HCT116 (cell line): ENCODE measurements at regions not wholly inside any gene's neighbourhood (a gene's known extent, or its start where the extent isn't known, plus 50 kb on each side); places are given as distances from the start of the nearest gene placed in this dataset.

Experiments used
- ATAC-seq: fragments of 200-7000 bp; cut with Tn5 transposase; 2 replicates; pipeline ENCODE4 v1.9.1; 2020; ENCODE audit warnings: mild to moderate bottlenecking, moderate library complexity
- BruUV-seq: library from RNA; stranded (reverse); fragments of 400-500 nt; replicated peaks from 2 replicates; lab custom pipeline; 2021; lab: Mats Ljungman, UMichigan
- CTCF ChIA-PET: fragments of 300-600 bp; sonication (Branson Sonifier 250); formaldehyde crosslinking; loops from one replicate; lab custom pipeline; 2021; ENCODE audit warnings: antibody characterized with exemption; lab: Charles Lee
- POLR2A ChIA-PET: fragments of 300-600, 350-600 bp; sonication (Branson Sonifier 250); formaldehyde crosslinking; loops from one replicate; lab custom pipeline; 2021; ENCODE audit warnings: antibody characterized with exemption; lab: Charles Lee
- RAD21 ChIA-PET, 2 experiments: fragments of 300-600 bp; sonication (Branson Sonifier 250); formaldehyde crosslinking; loops; one replicate each; lab custom pipeline; 2023; ENCODE audit warnings: low total read pairs in 2 of 2; ENCODE audit not compliant: uncharacterized antibody in 2 of 2, unreplicated experiment in 2 of 2, low non-redundant PET in 1 of 2; lab: Charles Lee
- DNase-seq: peaks from one replicate; pipeline ENCODE4 v3.0.0-alpha.2; 2010; ENCODE audit warnings: low read depth, low spot score
- H2AFZ ChIP-seq: fragments of 200-600 bp; shearing (Covaris generic), sonication (generic); 2 replicates; pipeline ENCODE4 v1.6.1; 2017; ENCODE audit warnings: low read depth, mixed run types, mixed read lengths, antibody characterized with exemption, low read length; ENCODE audit not compliant: poor library complexity, severe bottlenecking
- H3K27ac ChIP-seq: 2 replicates; pipeline ENCODE4 v1.5.1; 2012; ENCODE audit warnings: low read depth, low read length
- H3K27me3 ChIP-seq: fragments of 200-600 bp; sonication (generic); 2 replicates; pipeline ENCODE4 v1.6.1; 2016; ENCODE audit warnings: mixed run types, low read length, mixed read lengths; ENCODE audit not compliant: insufficient read depth
- H3K36me3 ChIP-seq, 2 experiments: fragments of 200-500 bp in 1 of 2; fragments of 200-600 bp in 1 of 2; sonication (Bioruptor generic) in 1 of 2; sonication (generic) in 1 of 2; 2 replicates each; pipeline versions ENCODE4 v1.5.1 to v1.6.1; 2014 to 2016; ENCODE audit warnings: low read length in 2 of 2, inconsistent platforms in 1 of 2, mixed read lengths in 1 of 2, mixed run types in 1 of 2; ENCODE audit not compliant: insufficient read depth in 2 of 2, control insufficient read depth in 1 of 2
- H3K4me1 ChIP-seq, 2 experiments: fragments of 200-600 bp in 1 of 2; sonication (generic) in 1 of 2; 2 replicates each; pipeline versions ENCODE4 v1.5.1 to v1.6.1; 2012 to 2017; ENCODE audit warnings: low read length in 2 of 2, inconsistent platforms in 1 of 2, mild to moderate bottlenecking in 1 of 2, mixed read lengths in 1 of 2, mixed run types in 1 of 2, moderate library complexity in 1 of 2; ENCODE audit not compliant: insufficient read depth in 2 of 2, control insufficient read depth in 1 of 2
- H3K4me2 ChIP-seq: fragments of 200-600 bp; sonication (generic); 2 replicates; pipeline ENCODE4 v1.6.1; 2017; ENCODE audit warnings: mixed run types, low read length, mixed read lengths
- H3K4me3 ChIP-seq, 2 experiments: fragments of 200-600 bp in 1 of 2; sonication (generic) in 1 of 2; replicated peaks in 1 of 2; 2 replicates each; pipeline ENCODE4 v1.5.1; 2011 to 2016; ENCODE audit warnings: low read length in 2 of 2, control low read depth in 1 of 2, low read depth in 1 of 2, mild to moderate bottlenecking in 1 of 2, mixed read lengths in 1 of 2, mixed run types in 1 of 2
- H3K79me2 ChIP-seq: fragments of 200-600 bp; sonication (generic); 2 replicates; pipeline ENCODE4 v1.6.1; 2017; ENCODE audit warnings: mild to moderate bottlenecking, mixed run types, low read length, moderate library complexity, mixed read lengths; ENCODE audit not compliant: insufficient read depth
- H3K9ac ChIP-seq: fragments of 200-600 bp; sonication (generic); 2 replicates; pipeline ENCODE4 v1.6.1; 2016; ENCODE audit warnings: low read length, mixed read lengths
- H3K9me2 ChIP-seq: fragments of 200-600 bp; sonication (generic), shearing (Covaris generic); 2 replicates; pipeline ENCODE4 v1.6.1; 2017; ENCODE audit warnings: mixed run types, mild to moderate bottlenecking, moderate library complexity; ENCODE audit not compliant: insufficient read depth
- H3K9me3 ChIP-seq, 2 experiments: fragments of 200-500 bp in 1 of 2; fragments of 200-600 bp in 1 of 2; sonication (Bioruptor generic) in 1 of 2; sonication (generic) in 1 of 2; 2 replicates each; pipeline ENCODE4 v1.6.1; 2014 to 2017; ENCODE audit warnings: low read length in 2 of 2, mixed read lengths in 2 of 2, inconsistent platforms in 1 of 2, low read depth in 1 of 2, mild to moderate bottlenecking in 1 of 2, mixed run types in 1 of 2, moderate library complexity in 1 of 2; ENCODE audit not compliant: control insufficient read depth in 1 of 2, insufficient read depth in 1 of 2
- H4K20me1 ChIP-seq: fragments of 200-600 bp; sonication (generic), shearing (Covaris generic); 2 replicates; pipeline ENCODE4 v1.6.1; 2017; ENCODE audit warnings: mixed run types, mild to moderate bottlenecking, moderate library complexity; ENCODE audit not compliant: insufficient read depth
- POLR2A ChIP-seq: IDR thresholded peaks from 2 replicates; pipeline ENCODE4 v1.7.0; 2011; ENCODE audit warnings: borderline replicate concordance; ENCODE audit not compliant: insufficient read depth, insufficient read length; ENCODE audit errors: extremely low read depth
- RAD21 ChIP-seq: IDR thresholded peaks from 2 replicates; pipeline ENCODE4 v1.6.1; 2012; ENCODE audit warnings: low read depth, mild to moderate bottlenecking
- intact Hi-C: fragments of 100-400 bp; cut with micrococcal nuclease; formaldehyde crosslinking; loops from 2 replicates; pipeline ENCODE4 v1.10.0; 2022
- TF ChIP-seq, protein P1 (sequence below), 3 experiments: fragments of 200-600 bp in 1 of 3; sonication (generic) in 1 of 3; IDR thresholded peaks in 2 of 3; conservative IDR thresholded peaks in 1 of 3; 2 replicates each; pipeline ENCODE4 v1.5.1; 2012 to 2017; ENCODE audit warnings: low read depth in 2 of 3, low read length in 2 of 3, antibody characterized with exemption in 1 of 3, borderline replicate concordance in 1 of 3, control low read depth in 1 of 3, mild to moderate bottlenecking in 1 of 3, mixed read lengths in 1 of 3, mixed run types in 1 of 3, moderate library complexity in 1 of 3; ENCODE audit not compliant: insufficient read depth in 1 of 3
- TF ChIP-seq, protein P2 (sequence below): IDR thresholded peaks from 2 replicates; pipeline ENCODE4 v1.6.1; 2011; ENCODE audit warnings: mild to moderate bottlenecking, low read length, moderate library complexity; ENCODE audit not compliant: insufficient replicate concordance; ENCODE audit errors: extremely low read depth

DNA sequence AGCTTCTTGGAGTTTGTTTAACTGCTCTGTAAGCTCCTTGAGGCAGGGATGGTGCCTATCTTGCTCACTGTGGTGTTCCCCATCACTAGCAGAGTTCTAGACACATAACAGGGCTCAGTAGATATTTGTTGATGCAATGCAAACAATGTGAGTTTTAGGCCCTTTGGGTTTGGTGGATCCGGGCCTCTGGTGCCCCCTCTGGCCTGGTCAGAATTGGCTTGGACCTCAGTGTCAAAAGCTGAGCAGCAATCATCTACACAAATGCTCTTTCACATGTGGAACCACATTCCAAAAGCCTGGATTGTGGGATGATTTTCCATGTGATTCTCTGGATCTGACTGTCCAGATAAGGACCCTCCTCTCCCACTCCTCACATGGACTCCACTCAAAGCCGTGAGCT lies 53.4 kb upstream of the BCAR3 start:
- no peaks in the 10 kb centered on the region for H3K9me2 ChIP-seq
- no peak for ATAC-seq
- H4K20me1 ChIP-seq: no peaks in the 10 kb centered on the region
- peak overlapping the region; percentile 27 for H2AFZ ChIP-seq
- H3K9me3 ChIP-seq: no peaks in the 10 kb centered on the region
- TF ChIP-seq RAD21: peak; percentile 38
- no peak for TF ChIP-seq POLR2A
- TF ChIP-seq, protein P1, sequence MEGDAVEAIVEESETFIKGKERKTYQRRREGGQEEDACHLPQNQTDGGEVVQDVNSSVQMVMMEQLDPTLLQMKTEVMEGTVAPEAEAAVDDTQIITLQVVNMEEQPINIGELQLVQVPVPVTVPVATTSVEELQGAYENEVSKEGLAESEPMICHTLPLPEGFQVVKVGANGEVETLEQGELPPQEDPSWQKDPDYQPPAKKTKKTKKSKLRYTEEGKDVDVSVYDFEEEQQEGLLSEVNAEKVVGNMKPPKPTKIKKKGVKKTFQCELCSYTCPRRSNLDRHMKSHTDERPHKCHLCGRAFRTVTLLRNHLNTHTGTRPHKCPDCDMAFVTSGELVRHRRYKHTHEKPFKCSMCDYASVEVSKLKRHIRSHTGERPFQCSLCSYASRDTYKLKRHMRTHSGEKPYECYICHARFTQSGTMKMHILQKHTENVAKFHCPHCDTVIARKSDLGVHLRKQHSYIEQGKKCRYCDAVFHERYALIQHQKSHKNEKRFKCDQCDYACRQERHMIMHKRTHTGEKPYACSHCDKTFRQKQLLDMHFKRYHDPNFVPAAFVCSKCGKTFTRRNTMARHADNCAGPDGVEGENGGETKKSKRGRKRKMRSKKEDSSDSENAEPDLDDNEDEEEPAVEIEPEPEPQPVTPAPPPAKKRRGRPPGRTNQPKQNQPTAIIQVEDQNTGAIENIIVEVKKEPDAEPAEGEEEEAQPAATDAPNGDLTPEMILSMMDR (IDR thresholded peaks at IDR 0.05 in 2 of 3, conservative IDR thresholded peaks at IDR 0.05 in 1 of 3; ENCODE audit: borderline replicate concordance in 1 of 3, insufficient read depth in 1 of 3, low read depth in 2 of 3, low read length in 2 of 3): peak in 2 of 3 experiments; percentile 54 to 60; a peak in 4 of 6 replicates
- TF ChIP-seq, protein P2, sequence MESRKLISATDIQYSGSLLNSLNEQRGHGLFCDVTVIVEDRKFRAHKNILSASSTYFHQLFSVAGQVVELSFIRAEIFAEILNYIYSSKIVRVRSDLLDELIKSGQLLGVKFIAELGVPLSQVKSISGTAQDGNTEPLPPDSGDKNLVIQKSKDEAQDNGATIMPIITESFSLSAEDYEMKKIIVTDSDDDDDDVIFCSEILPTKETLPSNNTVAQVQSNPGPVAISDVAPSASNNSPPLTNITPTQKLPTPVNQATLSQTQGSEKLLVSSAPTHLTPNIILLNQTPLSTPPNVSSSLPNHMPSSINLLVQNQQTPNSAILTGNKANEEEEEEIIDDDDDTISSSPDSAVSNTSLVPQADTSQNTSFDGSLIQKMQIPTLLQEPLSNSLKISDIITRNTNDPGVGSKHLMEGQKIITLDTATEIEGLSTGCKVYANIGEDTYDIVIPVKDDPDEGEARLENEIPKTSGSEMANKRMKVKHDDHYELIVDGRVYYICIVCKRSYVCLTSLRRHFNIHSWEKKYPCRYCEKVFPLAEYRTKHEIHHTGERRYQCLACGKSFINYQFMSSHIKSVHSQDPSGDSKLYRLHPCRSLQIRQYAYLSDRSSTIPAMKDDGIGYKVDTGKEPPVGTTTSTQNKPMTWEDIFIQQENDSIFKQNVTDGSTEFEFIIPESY: no peak
- ChIA-PET RAD21 (interaction anchor here in 1 of 2 experiments (0.5 to 1.8 kb wide), 2 partner anchors 17 to 78 kb away, joined by 4 read pairs; no protein-coding TSS in a partner anchor), POLR2A (interaction anchor here (0.7 to 1.1 kb wide), 2 partner anchors 32 to 53 kb away, joined by 3 read pairs; partner anchors contain the start of gene BCAR3), CTCF (interaction anchor here (1.0 to 1.8 kb wide), 5 partner anchors 11 to 110 kb away, joined by 3 to 11 read pairs (median 4); no protein-coding TSS in a partner anchor)
- intact Hi-C loops: loop anchor here (5.0 kb wide), 2 partner anchors 77 to 103 kb away; no protein-coding TSS in a partner anchor
- no peak overlapping the region for H3K27ac ChIP-seq
- H3K27me3 ChIP-seq: no peaks in the 10 kb centered on the region
- no peaks in the 10 kb centered on the region for H3K36me3 ChIP-seq
- H3K4me1 ChIP-seq: peaks cover 19 to 80% of the 10 kb centered on the region in 2 experiments
- no TSS peak for BruUV-seq
- H3K9ac ChIP-seq: peak overlapping the region; percentile 25; the same call in 1 of the 2 replicates
- DNase-seq: no peak
- H3K79me2 ChIP-seq: no peaks in the 10 kb centered on the region
- peak overlapping the region; percentile 47; the same call in 1 of the 2 replicates for H3K4me2 ChIP-seq
- no peak overlapping the region for H3K4me3 ChIP-seq
